Hematopoietic multipotent progenitor cell treated with erythropoietin and hydrocortisone succinate and interleukin-3 and kit ligand, for 8 days (in vitro differentiated cells): ENCODE measurements at regions not wholly inside any gene's neighbourhood (a gene's known extent, or its start where the extent isn't known, plus 50 kb on each side); places are given as distances from the start of the nearest gene placed in this dataset.

Source experiments
- DNase-seq: peaks from one replicate; pipeline ENCODE4 v3.0.0-alpha.2; 2015

DNA sequence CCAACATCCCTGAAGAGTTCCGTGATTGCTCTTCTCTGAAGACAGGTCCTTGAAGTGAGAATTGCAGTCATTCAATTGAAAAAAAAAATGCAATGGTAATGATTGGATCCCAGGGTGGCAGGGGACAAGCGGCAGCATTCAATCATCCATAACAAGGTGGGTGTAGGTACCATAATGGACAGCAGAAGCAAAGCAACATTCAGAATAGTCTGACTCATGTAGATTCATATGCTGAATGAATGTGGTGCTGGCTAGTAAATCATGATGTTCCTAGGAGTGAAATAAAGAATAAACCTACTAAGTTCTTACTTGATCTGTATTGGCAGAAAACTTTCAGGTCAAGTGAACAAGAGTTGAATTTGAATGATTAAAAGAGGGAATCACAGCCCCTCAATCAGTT, 319.6 kb downstream of the GPATCH2 start:
- no peak for DNase-seq

DNA sequence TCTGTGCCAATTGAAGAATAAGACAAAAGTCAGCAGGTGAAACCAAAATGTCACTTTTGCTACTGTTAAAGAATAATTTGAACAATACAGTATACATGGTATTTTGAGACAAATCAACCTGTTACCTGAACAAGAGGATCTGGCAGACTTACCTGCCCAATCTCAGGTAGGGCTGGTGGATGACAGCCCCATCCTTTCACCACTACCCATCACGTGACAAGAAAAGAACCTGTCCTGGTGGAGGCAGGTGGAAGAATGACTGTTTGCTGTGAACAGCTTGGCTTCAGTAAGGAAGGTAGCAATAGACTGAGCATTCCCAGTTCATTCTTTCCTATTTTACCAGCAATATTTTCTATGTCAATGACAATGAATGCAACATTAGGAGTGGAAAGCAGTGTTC, 349.6 kb downstream of the GPATCH2 start:
- no peak for DNase-seq

DNA sequence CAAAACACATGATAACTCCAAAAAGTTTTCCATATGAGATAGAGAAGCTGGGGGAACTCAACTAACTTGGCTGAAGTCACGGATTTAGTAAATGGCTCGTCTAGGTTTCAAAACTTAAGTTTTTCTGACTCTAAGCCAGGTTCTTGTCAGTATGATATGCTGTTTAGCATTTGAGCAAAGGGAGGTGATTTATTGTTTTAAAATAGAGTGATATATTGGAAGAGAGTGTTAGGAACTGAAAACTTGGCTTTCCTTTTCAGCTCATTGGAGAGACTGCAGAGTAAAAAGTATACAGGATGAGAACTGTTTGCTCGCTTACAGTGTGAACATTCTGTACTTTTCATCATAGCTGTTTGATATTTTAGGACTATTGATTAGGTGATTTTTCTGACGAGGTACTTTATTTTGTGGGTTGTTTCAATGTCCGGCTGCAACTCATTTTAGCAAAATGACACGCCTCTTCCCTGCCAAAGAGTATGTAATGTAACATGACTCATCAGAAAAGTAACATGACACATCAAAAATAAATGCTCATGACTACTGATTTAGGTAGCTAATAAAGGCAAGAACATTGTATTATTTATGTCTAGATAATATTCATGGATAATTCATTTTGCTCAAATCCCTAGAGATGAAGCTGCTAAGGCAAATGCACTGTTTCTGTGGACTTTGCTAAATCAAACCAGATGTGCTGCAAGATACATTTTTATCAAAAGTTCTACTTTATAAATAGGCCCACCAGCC, 355.1 kb downstream of the GPATCH2 start:
- no peak for DNase-seq

DNA sequence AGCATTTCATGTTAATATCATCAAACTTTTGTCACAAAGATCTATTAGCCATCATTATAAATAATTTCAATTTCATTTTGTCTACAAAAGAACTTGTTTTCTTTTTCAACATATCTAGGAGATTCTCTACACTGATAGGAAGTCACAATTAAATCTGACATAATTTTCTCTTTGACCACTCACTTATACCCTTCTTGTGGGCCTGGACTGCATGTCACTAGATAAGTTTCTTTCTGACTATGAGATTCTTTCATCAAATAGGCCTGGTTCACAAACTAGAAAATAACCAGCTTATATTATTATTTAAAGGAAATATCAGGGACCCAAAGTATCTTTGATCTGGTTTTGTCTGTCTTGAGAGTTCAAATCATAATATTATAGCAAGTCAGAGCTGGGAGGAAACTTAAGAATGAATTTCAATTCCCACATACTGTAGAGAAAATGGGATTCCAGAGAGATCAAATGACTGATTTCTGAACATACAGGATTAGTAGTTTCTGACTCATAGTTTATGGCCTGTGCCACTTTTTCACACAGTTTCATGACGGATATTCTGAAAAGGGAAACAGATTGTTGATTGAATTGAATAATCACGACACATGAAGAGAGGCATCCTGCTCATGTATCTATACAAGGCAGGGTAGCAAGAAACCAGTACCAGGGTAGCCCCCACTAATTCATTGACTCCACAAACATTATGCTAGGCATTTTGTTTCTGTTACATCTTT, 355.8 kb downstream of the GPATCH2 start:
- no peak for DNase-seq

DNA sequence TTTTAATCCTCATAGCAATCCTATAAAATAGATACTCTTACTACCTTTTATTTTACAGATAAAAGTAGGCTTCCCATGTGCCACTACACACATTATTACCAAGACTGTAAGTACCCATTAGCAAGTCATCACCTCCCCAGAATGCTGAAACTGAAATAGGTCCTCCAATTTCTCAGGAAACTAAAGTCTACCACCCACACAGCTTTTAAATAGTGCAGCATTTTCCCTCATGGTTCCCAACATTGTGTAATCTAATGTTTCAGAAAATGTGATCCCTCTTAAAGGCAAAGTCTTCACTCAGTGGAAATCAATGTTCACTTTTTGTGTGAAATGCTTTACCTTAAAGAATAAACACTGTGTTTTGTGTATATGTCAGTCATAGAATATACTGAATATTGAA, 356.5 kb downstream of the GPATCH2 start:
- no peak for DNase-seq

DNA sequence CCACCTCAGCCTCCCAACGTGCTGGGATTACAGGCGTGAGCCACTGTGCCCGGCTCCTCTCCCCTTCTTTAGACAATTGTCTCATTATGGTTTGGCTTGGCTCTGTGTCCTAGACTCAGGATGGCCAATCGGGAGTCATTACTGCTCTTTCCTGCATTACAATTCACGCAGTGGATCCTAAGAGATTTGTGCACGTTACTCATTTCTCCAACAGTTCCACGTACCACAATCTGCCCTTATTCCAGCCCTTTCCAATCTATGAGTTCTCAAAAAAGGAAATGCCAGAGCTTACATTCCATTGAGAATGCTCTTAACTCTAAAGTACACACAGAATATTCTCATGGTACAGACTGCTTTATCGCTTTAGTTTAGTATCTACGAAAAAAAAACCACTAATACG, 357.0 kb downstream of the GPATCH2 start:
- DNase-seq = no peak

DNA sequence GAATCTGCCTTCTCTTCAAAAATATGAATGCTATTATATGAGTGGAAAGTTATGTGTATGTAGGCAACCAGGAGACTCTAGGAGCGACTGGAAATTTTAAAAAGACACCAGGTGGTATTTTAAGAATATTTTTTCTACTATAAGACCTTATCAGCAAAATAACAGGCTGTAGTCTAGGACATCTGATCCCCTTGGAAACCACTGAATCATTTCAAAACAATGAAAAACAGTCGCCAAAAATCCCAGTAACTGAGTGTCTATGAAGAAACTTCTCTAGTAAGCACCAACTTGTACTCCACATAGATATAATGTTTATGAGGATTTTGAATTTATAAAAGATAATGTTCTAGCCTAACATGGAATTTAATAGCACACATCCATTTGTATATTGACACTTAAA, 358.5 kb downstream of the GPATCH2 start:
- no peak for DNase-seq

DNA sequence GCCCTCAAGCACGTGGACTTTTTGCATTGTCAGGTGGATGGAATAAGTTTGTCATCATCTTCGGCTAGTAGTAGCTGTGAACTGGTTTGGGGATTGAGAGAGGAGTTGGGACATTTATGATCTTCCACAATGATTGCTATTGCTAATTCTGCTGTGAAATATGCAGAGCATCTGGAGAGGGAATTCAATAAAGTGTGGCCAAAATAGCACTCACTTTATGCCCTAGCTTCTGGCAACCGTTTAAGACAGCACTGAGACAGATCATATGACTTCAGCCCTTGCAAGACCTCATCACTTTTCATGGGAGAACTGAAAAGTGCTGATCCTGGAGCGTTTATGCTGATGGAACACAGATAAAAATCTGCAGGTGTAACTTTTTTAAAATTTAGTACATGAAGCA, 360.8 kb downstream of the GPATCH2 start:
- DNase-seq = no peak

DNA sequence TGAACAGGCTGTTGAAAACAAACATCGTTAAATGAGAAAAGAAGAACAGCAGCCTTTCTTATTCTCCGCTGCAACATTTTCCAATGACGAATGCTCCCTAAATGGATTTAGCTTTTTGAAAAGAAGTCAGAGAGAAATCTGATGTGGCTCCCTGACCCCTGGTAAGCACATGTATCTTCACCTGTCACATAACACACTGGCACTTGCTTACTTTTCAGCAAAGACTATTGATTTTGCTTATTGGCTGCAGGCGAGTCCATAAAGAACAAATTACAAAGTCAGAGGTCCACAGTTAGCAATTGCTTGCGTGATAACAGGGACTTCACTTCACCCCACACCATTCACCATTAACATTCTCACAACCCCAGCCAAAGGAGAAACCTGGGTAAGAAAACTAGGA, 362.8 kb downstream of the GPATCH2 start:
- no peak for DNase-seq

DNA sequence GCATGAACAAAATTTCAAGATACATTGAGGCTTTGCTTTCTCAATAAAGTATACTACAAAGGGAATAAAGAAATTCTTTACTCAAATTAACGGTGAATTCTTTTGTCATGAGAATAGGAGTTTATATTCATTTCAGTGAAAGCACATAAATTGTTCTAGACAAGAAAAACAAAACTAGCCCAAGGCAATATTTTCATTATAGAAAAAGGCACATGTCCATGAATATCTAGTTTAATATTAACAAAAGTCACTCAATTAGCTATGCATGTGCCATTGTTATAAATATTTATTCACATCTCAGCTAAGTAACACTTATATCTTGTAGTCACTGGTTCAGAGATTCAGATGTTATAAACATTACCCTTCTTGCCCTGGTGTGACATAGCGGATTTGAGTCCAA, 369.3 kb downstream of the GPATCH2 start:
- no peak for DNase-seq

DNA sequence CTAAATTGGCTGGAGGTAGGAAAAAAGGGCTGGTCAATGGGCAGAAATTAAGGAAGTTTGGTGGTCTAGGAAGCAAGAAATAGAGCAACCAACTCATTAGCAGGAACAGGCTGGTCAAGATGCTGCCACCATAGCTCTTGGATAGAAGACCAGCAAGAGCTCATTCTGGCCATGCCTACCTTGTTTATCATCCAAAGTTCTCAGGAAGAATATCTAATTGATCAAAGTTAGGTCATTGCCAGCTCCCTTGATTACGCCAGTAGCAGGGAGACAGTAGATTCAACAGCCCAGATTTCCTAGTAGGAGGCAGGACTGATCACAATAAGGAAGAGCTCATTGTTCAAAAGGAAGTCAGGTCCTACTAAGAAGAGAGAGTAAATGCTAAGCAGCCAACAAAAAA, 370.2 kb downstream of the GPATCH2 start:
- no peak for DNase-seq

DNA sequence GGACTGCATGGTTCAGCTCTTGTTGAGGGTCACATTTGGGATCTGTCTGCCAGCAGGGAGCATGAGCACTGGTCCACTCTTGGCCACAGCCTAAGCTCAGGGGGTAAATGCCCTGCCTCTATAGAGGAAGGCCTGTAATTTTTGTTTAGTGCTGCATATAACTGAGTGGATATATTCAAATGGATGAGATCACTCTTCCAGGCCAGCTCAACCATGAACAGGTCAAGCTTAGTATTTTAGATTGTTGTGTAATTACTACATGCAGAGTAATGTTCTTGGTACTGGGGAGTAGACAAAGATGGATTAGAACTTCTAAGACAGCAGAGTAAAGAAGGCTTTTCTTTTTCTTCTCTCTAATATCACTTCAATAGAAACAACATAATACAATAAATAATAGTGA, 376.9 kb downstream of the GPATCH2 start:
- no peak for DNase-seq

DNA sequence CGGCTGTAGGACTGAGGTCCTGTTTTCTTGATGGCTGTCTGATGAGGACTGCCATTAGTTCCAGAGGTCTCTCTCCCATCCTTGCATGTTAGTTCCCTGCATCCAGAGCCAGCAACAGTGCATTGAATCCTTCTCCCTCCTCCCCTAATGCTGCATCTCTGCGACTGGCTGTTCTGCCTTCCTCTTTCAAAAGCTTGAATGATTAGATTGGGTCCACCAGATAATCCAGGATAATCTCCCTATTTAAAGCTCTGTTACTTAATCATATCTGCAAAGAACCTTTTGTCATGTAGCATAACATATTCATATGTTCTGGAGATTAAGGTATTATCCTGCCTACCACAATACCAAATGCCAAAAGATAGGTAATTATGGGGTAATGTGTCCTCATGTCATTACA, 377.5 kb downstream of the GPATCH2 start:
- no peak for DNase-seq

DNA sequence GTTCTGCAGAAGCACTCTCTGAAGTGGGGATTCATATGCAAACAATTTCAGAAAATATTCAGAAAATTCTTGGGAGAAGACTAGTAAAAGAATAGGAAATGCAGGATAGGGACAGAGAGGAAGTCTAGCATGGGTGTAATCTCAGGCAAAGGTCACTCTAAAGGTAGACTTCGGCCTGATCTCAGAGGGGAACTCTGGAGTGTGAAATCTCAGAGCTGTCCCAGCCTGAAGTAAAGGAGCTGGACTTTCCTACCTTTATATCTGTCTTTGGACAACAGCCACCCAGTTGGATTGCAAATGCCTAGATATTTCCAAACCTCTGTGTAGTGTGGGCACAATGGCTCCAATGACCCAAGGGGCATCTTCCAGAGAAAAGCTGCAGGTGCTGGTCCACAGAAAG, 379.8 kb downstream of the GPATCH2 start:
- DNase-seq = no peak

DNA sequence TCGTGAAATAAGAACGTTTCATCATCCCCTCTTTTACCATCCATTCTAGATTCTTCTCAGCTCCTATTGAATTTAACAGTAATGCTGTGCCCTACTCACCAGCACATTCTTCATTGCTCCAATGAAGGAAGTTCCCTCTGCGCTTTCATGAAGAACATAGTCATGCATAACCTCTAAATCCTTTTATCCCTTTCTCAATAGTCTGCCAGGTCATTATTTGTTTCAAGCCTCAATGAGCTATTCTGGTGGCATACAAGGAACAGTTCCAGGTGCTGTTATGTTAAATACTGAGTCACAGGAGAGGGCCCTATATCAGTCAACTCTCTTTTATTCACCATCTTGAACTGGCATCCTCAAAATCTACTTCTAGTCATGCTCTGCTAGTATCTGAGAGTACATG, 381.0 kb downstream of the GPATCH2 start:
- no peak for DNase-seq

DNA sequence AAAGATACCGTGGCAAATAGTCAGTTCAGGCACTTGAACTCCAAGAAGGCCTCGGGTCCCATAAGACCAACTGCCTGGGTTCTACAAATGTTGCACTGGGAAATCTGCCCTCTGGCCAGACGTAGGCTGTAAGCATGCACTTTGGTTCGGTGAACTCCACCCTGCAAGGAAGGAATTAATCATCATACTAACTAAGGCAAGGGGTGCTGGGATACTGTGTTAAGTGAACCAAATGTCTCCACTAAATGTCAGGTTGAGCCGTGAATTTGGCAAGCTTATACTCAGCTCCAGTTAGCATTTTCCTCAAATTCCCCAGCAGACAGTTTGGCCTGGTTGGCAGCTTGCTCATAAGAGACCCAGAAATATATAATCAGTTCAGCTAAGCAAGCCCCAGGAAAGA, 385.9 kb downstream of the GPATCH2 start:
- DNase-seq = no peak

DNA sequence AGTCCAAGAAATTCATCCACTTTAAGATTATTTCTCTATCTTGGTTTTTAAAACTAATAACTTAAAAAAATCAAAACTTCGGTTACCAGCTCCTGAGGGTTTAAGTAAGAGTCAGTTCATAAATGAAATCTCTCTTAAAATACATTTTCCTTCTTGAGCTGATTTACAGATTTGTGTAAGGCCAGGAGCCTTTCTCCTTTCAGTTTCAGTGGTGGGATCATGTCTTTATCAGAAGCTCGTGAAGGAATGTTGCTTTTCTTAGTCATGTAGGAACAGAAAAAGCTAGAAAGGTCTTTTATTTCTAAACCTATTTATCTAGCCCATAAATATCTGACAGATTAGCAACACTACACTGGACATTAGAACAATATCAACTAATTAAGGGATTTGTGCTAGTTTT, 390.2 kb downstream of the GPATCH2 start:
- no peak for DNase-seq

DNA sequence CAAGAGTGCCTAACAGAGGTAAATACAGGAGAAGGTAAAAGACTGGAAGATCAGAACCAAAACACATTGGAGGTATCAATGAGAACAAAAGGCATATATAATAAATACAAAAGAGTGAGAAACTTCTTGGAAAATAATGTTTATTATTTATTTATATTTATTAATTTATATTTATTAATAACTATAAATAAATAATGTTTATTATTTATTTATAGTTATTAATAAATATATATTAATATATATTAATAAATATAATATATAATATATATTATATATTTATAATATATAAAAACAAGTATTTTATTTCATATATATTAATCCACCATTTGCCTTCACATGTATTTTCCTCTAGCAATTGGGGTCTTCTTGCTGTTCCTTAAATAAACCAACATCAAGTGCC, 391.9 kb downstream of the GPATCH2 start:
- DNase-seq = no peak

DNA sequence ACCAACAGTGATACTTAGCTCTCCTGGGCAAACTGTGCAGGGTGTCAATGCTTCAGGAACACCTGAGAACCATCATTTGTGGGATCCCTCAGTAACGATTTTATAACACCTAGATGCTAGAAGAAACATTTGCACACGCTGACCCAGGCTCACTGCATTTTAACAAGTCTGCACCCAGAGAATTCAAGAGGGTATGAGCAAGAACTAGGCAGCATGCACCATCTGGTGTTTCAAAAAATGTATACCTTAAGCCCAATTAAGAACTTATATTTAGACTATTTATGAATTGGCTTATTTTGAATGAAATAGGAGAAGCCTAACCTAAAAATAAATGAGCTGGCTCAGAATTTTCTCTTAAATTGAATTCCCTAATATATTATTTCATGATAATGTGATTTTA, 400.5 kb downstream of the GPATCH2 start:
- no peak for DNase-seq

DNA sequence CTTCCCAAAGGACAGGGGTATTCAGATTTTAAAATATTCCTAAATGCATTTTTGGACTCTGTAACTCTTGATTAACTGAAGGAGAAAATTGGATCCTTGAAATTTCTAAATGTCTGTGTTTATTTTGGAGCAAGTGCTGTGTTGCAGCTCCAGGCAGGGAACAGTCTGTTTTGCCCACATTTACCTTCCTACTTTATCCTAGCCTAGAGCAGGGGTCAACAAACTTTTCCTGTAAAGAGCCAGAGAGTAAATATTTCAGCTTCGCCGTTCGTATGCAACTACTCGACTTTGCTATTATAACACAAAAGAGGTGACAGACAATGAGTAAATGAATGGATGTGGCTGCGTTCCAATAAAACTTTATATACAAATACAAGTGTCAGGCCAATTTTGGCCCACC, 402.2 kb downstream of the GPATCH2 start:
- DNase-seq = no peak

DNA sequence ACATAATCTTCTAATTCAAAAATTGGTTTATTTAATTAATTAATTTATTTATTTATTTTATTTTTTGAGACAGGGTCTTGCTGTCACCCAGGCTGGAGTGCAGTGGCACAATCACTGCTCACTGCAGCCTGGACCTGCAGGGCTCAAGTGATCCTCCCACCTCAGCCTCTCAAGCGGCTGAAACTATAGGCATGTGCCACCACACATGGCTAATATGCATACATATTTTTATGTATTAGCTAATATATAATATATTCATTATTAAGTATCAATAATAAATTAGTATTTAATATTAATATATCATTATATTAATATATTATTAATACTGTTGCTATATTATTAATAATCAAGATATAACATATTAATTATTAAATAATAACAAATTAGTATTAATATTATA, 406.7 kb downstream of the GPATCH2 start:
- no peak for DNase-seq

DNA sequence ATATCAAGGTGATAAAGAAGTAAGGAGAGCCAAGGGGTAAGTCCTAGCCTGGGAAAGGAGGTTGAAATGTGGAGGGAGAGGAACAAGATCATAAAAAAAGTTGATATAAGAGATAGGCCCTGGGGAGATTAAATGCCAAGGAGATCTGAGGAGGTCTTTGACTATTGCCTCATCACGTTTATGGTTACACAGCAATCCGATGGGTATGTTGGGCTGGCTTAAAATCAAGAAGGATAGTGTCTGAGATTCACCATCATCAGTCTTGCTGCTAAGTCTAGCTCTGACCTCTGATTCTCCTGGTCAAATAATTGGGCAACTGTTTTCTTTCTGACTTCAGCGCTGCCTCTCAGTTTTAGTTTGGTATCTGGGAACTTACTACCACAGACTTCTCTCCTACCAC, 416.3 kb downstream of the GPATCH2 start:
- DNase-seq = no peak

DNA sequence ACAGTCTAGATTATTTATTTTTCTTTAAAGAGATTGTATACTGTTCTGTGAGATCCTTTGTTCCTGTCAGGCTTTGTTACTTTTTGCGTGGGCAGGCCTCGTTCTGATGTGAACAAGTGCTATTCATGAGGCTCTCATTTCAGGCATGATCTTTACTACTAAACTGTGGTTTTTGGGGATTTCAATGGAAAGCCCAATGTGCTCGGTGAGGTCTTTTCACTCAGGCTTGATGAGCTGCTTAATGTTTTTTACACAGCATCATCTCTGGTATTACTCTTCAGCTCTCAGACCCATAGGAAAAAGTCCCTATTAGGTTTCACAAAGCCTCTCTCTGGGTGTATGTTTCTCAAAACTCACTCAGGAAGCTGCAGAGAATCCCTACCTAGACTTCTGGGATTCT, 419.4 kb downstream of the GPATCH2 start:
- no peak for DNase-seq

DNA sequence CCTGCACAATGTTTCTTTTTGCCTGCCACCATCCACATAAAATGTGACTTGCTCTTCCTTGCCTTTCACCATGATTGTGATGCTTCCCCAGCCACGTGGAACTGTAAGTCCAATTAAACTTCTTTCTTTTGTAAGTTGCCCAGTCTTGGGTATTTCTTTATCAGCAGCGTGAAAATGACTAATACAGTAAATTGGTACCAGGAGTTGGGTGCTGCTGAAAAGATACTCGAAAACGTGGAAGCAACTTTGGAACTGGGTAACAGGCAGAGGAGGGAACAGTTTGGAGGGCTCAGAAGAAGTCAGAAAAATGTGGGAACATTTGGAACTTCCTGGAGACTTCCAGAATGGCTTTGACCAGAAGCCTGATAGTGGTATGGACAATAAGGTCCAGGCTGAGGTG, 425.3 kb downstream of the GPATCH2 start:
- DNase-seq = no peak

DNA sequence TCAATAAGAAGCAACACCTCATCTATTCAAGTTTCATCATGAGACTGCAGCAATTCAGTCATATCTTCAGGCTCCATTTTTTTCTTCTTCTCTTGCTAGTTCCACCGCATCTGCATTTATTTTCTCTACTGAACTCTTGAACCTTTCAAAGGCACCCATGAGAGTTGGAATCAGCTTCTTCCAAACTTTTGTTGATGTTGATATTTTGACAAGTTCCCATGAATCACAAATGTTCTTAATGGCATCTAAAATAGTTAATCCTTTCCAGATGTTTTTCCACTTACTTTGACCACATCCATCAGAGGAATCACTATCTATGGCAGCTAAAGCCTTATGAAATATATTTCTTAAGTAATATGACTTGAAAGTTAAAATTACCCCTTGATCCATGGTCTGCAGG, 434.3 kb downstream of the GPATCH2 start:
- no peak for DNase-seq
